K562 (cell line): ENCODE measurements at regions not wholly inside any gene's neighbourhood (a gene's known extent, or its start where the extent isn't known, plus 50 kb on each side); places are given as distances from the start of the nearest gene placed in this dataset.

Source experiments
- CBFA2T2 ChIP-seq: fragments of 450-650 bp; conservative IDR thresholded peaks from 2 replicates; pipeline ENCODE4 v1.6.1; 2017; ENCODE audit warnings: mild to moderate bottlenecking
- CREM ChIP-seq: IDR thresholded peaks from 2 replicates; pipeline ENCODE4 v1.6.1; 2014; ENCODE audit warnings: antibody characterized with exemption, low read depth
- EP300 ChIP-seq: IDR thresholded peaks from 2 replicates; pipeline ENCODE4 v1.6.1; 2012; ENCODE audit warnings: low read length, improper control_type of control experiment
- ETV6 ChIP-seq, 3 experiments: fragments of 150-350 bp in 1 of 3; sonication (generic) in 1 of 3; formaldehyde crosslinking in 1 of 3; IDR thresholded peaks; 2 replicates each; pipeline versions ENCODE4 v1.6.1 to v1.8.0; 2014 to 2022; ENCODE audit warnings: borderline replicate concordance in 2 of 3, low read depth in 2 of 3, antibody characterized with exemption in 1 of 3, low read length in 1 of 3, mild to moderate bottlenecking in 1 of 3, missing genetic modification reagents in 1 of 3
- FUS ChIP-seq: fragments of 200-400 bp; formaldehyde crosslinking; optimal IDR thresholded peaks from 2 replicates; pipeline ENCODE3; 2017; ENCODE audit warnings: low read depth, low read length
- POLR2AphosphoS5 ChIP-seq: IDR thresholded peaks from 2 replicates; pipeline ENCODE4 v1.6.1; 2011; ENCODE audit warnings: mild to moderate bottlenecking, low read depth, low read length, moderate library complexity; ENCODE audit not compliant: control insufficient read depth, insufficient read depth
- RBFOX2 ChIP-seq: fragments of 200-400 bp; formaldehyde crosslinking; IDR thresholded peaks from 2 replicates; pipeline ENCODE4 v1.6.1; 2017; ENCODE audit warnings: low read depth, mild to moderate bottlenecking, low read length, moderate library complexity
- ZFPM2 ChIP-seq: fragments of 250-450 bp; sonication (Bioruptor Pico); IDR thresholded peaks from 2 replicates; pipeline ENCODE4 v1.5.1; 2022; ENCODE audit warnings: mild to moderate bottlenecking
- TF ChIP-seq, protein P1 (sequence below): sonication (generic); formaldehyde crosslinking; IDR thresholded peaks from 2 replicates; pipeline ENCODE4 v1.5.0; 2020; ENCODE audit warnings: missing genetic modification reagents
- TF ChIP-seq, protein P2 (sequence below), 3 experiments: IDR thresholded peaks in 2 of 3; conservative IDR thresholded peaks in 1 of 3; 2 replicates each; pipeline ENCODE4 v1.5.1; 2011 to 2012; ENCODE audit warnings: low read length in 3 of 3, mild to moderate bottlenecking in 3 of 3, control low read depth in 2 of 3, improper control_type of control experiment in 1 of 3, inconsistent platforms in 1 of 3, low read depth in 1 of 3, mixed read lengths in 1 of 3, moderate library complexity in 1 of 3; ENCODE audit not compliant: insufficient read depth in 2 of 3

GRCh38 chr5:164076556-164076955 lies 571.1 kb downstream of the MAT2B start:
- TF ChIP-seq, protein P1, sequence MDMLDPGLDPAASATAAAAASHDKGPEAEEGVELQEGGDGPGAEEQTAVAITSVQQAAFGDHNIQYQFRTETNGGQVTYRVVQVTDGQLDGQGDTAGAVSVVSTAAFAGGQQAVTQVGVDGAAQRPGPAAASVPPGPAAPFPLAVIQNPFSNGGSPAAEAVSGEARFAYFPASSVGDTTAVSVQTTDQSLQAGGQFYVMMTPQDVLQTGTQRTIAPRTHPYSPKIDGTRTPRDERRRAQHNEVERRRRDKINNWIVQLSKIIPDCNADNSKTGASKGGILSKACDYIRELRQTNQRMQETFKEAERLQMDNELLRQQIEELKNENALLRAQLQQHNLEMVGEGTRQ: no peak
- TF ChIP-seq ETV6 (IDR thresholded peaks at IDR 0.05; ENCODE audit: borderline replicate concordance in 1 of 2, low read depth in 2 of 2, low read length in 1 of 2) (no peak), ETV6 (CRISPR knock-in tag; IDR thresholded peaks at IDR 0.05; ENCODE audit: borderline replicate concordance) (no peak), FUS (no peak), ZFPM2 (CRISPR knock-in tag) (no peak), CREM (no peak), POLR2AphosphoS5 (no peak), RBFOX2 (no peak), CBFA2T2 (no peak), EP300 (no peak)
- TF ChIP-seq, protein P2, sequence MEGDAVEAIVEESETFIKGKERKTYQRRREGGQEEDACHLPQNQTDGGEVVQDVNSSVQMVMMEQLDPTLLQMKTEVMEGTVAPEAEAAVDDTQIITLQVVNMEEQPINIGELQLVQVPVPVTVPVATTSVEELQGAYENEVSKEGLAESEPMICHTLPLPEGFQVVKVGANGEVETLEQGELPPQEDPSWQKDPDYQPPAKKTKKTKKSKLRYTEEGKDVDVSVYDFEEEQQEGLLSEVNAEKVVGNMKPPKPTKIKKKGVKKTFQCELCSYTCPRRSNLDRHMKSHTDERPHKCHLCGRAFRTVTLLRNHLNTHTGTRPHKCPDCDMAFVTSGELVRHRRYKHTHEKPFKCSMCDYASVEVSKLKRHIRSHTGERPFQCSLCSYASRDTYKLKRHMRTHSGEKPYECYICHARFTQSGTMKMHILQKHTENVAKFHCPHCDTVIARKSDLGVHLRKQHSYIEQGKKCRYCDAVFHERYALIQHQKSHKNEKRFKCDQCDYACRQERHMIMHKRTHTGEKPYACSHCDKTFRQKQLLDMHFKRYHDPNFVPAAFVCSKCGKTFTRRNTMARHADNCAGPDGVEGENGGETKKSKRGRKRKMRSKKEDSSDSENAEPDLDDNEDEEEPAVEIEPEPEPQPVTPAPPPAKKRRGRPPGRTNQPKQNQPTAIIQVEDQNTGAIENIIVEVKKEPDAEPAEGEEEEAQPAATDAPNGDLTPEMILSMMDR (IDR thresholded peaks at IDR 0.05 in 2 of 3, conservative IDR thresholded peaks at IDR 0.05 in 1 of 3; ENCODE audit: insufficient read depth in 2 of 3, low read depth in 1 of 3, low read length in 3 of 3): no peak
